ENCODE measurements at regions not wholly inside any gene's neighbourhood (a gene's known extent, or its start where the extent isn't known, plus 50 kb on each side); places are given as distances from the start of the nearest gene placed in this dataset.

DNA sequence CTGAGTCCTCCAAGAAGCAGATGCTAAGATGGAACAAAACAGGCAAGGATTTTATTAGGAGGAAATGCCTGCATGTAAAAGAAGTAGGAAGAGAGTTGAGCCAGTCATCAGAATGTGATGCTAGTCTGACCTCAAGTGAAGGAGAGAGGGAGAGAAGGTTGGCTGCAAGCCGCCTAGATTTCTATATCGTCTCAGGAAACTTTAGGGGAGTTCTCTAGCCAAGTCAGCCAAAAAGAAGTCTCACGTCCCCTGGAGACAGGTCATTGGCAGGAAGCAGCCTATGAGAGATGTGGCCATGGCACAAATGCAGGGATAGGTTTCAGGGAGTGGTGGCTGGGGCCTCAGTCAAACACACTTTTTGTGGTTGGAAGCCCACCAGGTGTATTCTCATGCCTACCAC, 378.0 kb downstream of the CD109 start:
- H3K4me3 ChIP-seq (ENCODE audit: low read length): no peak overlapping the region
- H3F3A ChIP-seq (ENCODE audit: insufficient read depth, low read length, poor library complexity, severe bottlenecking): no peaks in the 10 kb centered on the region
- TF ChIP-seq RAD21 (conservative IDR thresholded peaks at IDR 0.05): no peak
- TF ChIP-seq EZH2 (IDR thresholded peaks at IDR 0.05; ENCODE audit: borderline replicate concordance, insufficient read depth, low read length, poor library complexity, severe bottlenecking): no peak
- TF ChIP-seq, protein P1, sequence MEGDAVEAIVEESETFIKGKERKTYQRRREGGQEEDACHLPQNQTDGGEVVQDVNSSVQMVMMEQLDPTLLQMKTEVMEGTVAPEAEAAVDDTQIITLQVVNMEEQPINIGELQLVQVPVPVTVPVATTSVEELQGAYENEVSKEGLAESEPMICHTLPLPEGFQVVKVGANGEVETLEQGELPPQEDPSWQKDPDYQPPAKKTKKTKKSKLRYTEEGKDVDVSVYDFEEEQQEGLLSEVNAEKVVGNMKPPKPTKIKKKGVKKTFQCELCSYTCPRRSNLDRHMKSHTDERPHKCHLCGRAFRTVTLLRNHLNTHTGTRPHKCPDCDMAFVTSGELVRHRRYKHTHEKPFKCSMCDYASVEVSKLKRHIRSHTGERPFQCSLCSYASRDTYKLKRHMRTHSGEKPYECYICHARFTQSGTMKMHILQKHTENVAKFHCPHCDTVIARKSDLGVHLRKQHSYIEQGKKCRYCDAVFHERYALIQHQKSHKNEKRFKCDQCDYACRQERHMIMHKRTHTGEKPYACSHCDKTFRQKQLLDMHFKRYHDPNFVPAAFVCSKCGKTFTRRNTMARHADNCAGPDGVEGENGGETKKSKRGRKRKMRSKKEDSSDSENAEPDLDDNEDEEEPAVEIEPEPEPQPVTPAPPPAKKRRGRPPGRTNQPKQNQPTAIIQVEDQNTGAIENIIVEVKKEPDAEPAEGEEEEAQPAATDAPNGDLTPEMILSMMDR (IDR thresholded peaks at IDR 0.05; ENCODE audit: poor library complexity, severe bottlenecking): no peak
- H3K9me3 ChIP-seq (ENCODE audit: low read length): no peaks in the 10 kb centered on the region
- H4K20me1 ChIP-seq (ENCODE audit: insufficient read depth): no peaks in the 10 kb centered on the region
- H3K36me3 ChIP-seq (ENCODE audit: insufficient read depth, low read length): no peaks in the 10 kb centered on the region
- H3K79me2 ChIP-seq (replicated peaks; ENCODE audit: insufficient read depth, low read length): no peaks in the 10 kb centered on the region
- no peak overlapping the region for H3K27ac ChIP-seq (ENCODE audit: low read length)
- H3K4me2 ChIP-seq (ENCODE audit: low read length): no peak overlapping the region
- no peak overlapping the region for H3K9ac ChIP-seq (ENCODE audit: low read length)
- H2AFZ ChIP-seq (ENCODE audit: low read depth, low read length): no peak overlapping the region
- H3K9me2 ChIP-seq (ENCODE audit: insufficient read depth, low read length): no peaks in the 10 kb centered on the region
- no peaks in the 10 kb centered on the region for H3K27me3 ChIP-seq (ENCODE audit: insufficient read depth, low read depth, low read length)

DNA sequence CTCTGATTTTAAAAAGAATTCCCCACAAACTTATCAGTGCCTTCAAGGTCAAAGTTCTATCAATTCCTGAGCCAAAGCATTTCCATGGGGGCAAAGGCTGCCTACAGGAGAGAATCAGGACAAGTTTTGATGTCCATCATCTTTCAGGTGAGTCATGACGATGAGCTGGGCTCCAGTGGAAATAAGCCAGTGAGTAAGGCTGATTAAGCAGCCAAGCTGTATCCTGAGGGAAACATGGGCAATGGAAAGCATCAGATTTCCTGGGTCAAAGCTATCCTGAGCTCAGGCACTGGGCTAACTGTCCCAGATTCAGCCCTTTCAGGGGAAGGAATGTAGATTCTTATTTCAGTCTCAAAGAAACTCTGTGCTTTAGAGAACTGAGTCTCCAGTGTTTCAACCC, 377.4 kb downstream of the CD109 start:
- no peak overlapping the region for H3K4me2 ChIP-seq (ENCODE audit: low read length)
- H3K9me3 ChIP-seq (ENCODE audit: low read length): no peaks in the 10 kb centered on the region
- H3K9ac ChIP-seq (ENCODE audit: low read length): no peak overlapping the region
- no peak overlapping the region for H3K27ac ChIP-seq (ENCODE audit: low read length)
- H3K27me3 ChIP-seq (ENCODE audit: insufficient read depth, low read depth, low read length): no peaks in the 10 kb centered on the region
- no peak overlapping the region for H2AFZ ChIP-seq (ENCODE audit: low read depth, low read length)
- H3F3A ChIP-seq (ENCODE audit: insufficient read depth, low read length, poor library complexity, severe bottlenecking): no peaks in the 10 kb centered on the region
- no peak overlapping the region for H3K4me3 ChIP-seq (ENCODE audit: low read length)
- no peaks in the 10 kb centered on the region for H3K36me3 ChIP-seq (ENCODE audit: insufficient read depth, low read length)
- TF ChIP-seq, protein P2, sequence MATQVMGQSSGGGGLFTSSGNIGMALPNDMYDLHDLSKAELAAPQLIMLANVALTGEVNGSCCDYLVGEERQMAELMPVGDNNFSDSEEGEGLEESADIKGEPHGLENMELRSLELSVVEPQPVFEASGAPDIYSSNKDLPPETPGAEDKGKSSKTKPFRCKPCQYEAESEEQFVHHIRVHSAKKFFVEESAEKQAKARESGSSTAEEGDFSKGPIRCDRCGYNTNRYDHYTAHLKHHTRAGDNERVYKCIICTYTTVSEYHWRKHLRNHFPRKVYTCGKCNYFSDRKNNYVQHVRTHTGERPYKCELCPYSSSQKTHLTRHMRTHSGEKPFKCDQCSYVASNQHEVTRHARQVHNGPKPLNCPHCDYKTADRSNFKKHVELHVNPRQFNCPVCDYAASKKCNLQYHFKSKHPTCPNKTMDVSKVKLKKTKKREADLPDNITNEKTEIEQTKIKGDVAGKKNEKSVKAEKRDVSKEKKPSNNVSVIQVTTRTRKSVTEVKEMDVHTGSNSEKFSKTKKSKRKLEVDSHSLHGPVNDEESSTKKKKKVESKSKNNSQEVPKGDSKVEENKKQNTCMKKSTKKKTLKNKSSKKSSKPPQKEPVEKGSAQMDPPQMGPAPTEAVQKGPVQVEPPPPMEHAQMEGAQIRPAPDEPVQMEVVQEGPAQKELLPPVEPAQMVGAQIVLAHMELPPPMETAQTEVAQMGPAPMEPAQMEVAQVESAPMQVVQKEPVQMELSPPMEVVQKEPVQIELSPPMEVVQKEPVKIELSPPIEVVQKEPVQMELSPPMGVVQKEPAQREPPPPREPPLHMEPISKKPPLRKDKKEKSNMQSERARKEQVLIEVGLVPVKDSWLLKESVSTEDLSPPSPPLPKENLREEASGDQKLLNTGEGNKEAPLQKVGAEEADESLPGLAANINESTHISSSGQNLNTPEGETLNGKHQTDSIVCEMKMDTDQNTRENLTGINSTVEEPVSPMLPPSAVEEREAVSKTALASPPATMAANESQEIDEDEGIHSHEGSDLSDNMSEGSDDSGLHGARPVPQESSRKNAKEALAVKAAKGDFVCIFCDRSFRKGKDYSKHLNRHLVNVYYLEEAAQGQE (IDR thresholded peaks at IDR 0.05; ENCODE audit: borderline replicate concordance): no peak
- TF ChIP-seq EP300 (conservative IDR thresholded peaks at IDR 0.05; ENCODE audit: poor library complexity, severe bottlenecking) (no peak), SMC3 (conservative IDR thresholded peaks at IDR 0.05; ENCODE audit: poor library complexity) (no peak), EZH2 (IDR thresholded peaks at IDR 0.05; ENCODE audit: borderline replicate concordance, insufficient read depth, low read length, poor library complexity, severe bottlenecking) (no peak), TAF1 (IDR thresholded peaks at IDR 0.05; ENCODE audit: low read depth) (no peak), POLR2AphosphoS5 (IDR thresholded peaks at IDR 0.05) (no peak)
- no peaks in the 10 kb centered on the region for H4K20me1 ChIP-seq (ENCODE audit: insufficient read depth)
- no peaks in the 10 kb centered on the region for H3K9me2 ChIP-seq (ENCODE audit: insufficient read depth, low read length)
- H3K79me2 ChIP-seq (replicated peaks; ENCODE audit: insufficient read depth, low read length): no peaks in the 10 kb centered on the region

DNA sequence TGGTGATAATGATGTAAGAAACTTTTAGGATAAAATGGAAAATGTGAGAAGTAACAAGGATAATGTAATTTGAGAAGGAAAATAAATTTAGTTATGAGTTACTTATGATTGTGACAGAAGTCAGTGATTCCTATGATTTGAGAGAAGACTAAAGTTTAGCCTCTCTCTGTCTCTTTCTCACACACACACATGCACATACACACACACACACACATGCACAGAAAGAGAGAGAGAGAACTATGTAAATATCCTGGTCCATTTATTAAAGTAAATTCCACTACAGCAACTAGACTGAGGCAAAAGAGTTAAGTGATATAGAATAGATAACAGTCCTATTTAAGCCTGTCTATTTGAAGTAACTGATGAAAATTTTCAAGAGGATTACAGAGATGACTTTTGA, 375.2 kb downstream of the CD109 start:
- Histone ChIP-seq H3K27me3 (ENCODE audit: insufficient read depth, low read depth, low read length) (no peaks in the 10 kb centered on the region), H3F3A (ENCODE audit: insufficient read depth, low read length, poor library complexity, severe bottlenecking) (no peaks in the 10 kb centered on the region), H3K79me2 (replicated peaks; ENCODE audit: insufficient read depth, low read length) (no peaks in the 10 kb centered on the region)

More for the DNA sequence above, 375.2 kb downstream of the CD109 start:
- H3K4me3 ChIP-seq (ENCODE audit: low read length): no peak overlapping the region
- no peak overlapping the region for H3K27ac ChIP-seq (ENCODE audit: low read length)
- H4K20me1 ChIP-seq (ENCODE audit: insufficient read depth): no peaks in the 10 kb centered on the region
- no peaks in the 10 kb centered on the region for H3K9me2 ChIP-seq (ENCODE audit: insufficient read depth, low read length)
- no peak overlapping the region for H2AFZ ChIP-seq (ENCODE audit: low read depth, low read length)
- no peak overlapping the region for H3K9ac ChIP-seq (ENCODE audit: low read length)
- no peak for TF ChIP-seq EZH2 (IDR thresholded peaks at IDR 0.05; ENCODE audit: borderline replicate concordance, insufficient read depth, low read length, poor library complexity, severe bottlenecking)
- TF ChIP-seq, protein P2 (IDR thresholded peaks at IDR 0.05; ENCODE audit: borderline replicate concordance): no peak
- no peak for TF ChIP-seq EP300 (conservative IDR thresholded peaks at IDR 0.05; ENCODE audit: poor library complexity, severe bottlenecking)
- TF ChIP-seq, protein P1 (IDR thresholded peaks at IDR 0.05; ENCODE audit: poor library complexity, severe bottlenecking): no peak
- no peak for TF ChIP-seq TAF1 (IDR thresholded peaks at IDR 0.05; ENCODE audit: low read depth)
- no peak for TF ChIP-seq MXI1 (conservative IDR thresholded peaks at IDR 0.05; ENCODE audit: poor library complexity, severe bottlenecking)
- no peak for TF ChIP-seq POLR2AphosphoS5 (IDR thresholded peaks at IDR 0.05)
- TF ChIP-seq SMC3 (conservative IDR thresholded peaks at IDR 0.05; ENCODE audit: poor library complexity): no peak
- TF ChIP-seq RAD21 (conservative IDR thresholded peaks at IDR 0.05): no peak
- H3K4me2 ChIP-seq (ENCODE audit: low read length): no peak overlapping the region
- no peaks in the 10 kb centered on the region for H3K9me3 ChIP-seq (ENCODE audit: low read length)
- H3K36me3 ChIP-seq (ENCODE audit: insufficient read depth, low read length): no peaks in the 10 kb centered on the region

All from neural cell (in vitro differentiated cells).